ENCODE measurements at regions not wholly inside any gene's neighbourhood (a gene's known extent, or its start where the extent isn't known, plus 50 kb on each side); places are given as distances from the start of the nearest gene placed in this dataset.

DNA sequence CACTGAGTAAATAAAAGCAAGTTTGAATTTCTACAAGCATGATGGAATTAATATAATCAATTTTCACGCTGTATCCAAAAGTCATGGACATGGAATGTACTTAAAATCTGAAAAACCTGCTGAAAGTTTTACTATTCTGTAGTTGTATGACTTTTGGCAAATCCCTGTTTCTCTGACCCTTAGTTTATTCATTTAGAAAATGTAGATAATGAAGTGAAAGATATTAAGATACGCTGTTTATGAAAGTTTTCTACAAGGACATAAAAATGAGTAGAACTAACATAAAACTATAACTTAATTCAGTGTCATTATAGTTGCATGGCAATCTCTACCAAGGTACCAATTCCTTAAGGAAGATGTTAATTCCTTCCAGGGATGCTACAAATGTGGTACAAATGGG, 363.2 kb upstream of the MPDZ start:
- TF ChIP-seq YY1 (IDR thresholded peaks at IDR 0.05) (no peak), HNF4G (IDR thresholded peaks at IDR 0.05) (no peak), HNF4A (conservative IDR thresholded peaks at IDR 0.05) (no peak)
- TF ChIP-seq, protein P1, sequence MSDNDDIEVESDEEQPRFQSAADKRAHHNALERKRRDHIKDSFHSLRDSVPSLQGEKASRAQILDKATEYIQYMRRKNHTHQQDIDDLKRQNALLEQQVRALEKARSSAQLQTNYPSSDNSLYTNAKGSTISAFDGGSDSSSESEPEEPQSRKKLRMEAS (IDR thresholded peaks at IDR 0.05), result no peak
- no peak overlapping the region for H3K4me3 ChIP-seq (ENCODE audit: low read depth in 1 of 3, low read length in 3 of 3)
- H3K36me3 ChIP-seq (ENCODE audit: control insufficient read depth in 4 of 4, insufficient read depth in 3 of 4, low read depth in 1 of 4, low read length in 3 of 4), result no peaks in the 10 kb centered on the region
- 89% methylated on average over 2 of the region's 2 CpGs for WGBS
- DNase-seq (ENCODE audit: low spot score), result no peak
- H3K9me3 ChIP-seq (ENCODE audit: control insufficient read depth in 4 of 4, low read length in 3 of 4), result peaks cover 0 to 3% (median 0%) of the 10 kb centered on the region in 4 donors
- H3K9ac ChIP-seq (ENCODE audit: low read depth in 1 of 2, low read length in 2 of 2), result no peak overlapping the region
- no peaks in the 10 kb centered on the region for H3K4me1 ChIP-seq (ENCODE audit: control insufficient read depth in 4 of 4, insufficient read depth in 4 of 4, low read length in 3 of 4)
- no peaks in the 10 kb centered on the region for H3K27me3 ChIP-seq (ENCODE audit: control insufficient read depth in 4 of 4, insufficient read depth in 4 of 4, low read length in 3 of 4)
- H3K27ac ChIP-seq (ENCODE audit: low read depth in 1 of 2, low read length in 2 of 2), result no peak overlapping the region

GRCh38 chr9:13629067-13629466, 349.6 kb upstream of the MPDZ start:
- Histone ChIP-seq H3K27me3 (ENCODE audit: control insufficient read depth in 4 of 4, insufficient read depth in 4 of 4, low read length in 3 of 4) (no peaks in the 10 kb centered on the region), H3K4me1 (ENCODE audit: control insufficient read depth in 4 of 4, insufficient read depth in 4 of 4, low read length in 3 of 4) (no peaks in the 10 kb centered on the region), H3K9me3 (ENCODE audit: control insufficient read depth in 4 of 4, low read length in 3 of 4) (peaks cover 0 to 3% (median under 1%) of the 10 kb centered on the region in 4 donors), H3K9ac (ENCODE audit: low read depth in 1 of 2, low read length in 2 of 2) (no peak overlapping the region), H3K36me3 (ENCODE audit: control insufficient read depth in 4 of 4, insufficient read depth in 3 of 4, low read depth in 1 of 4, low read length in 3 of 4) (no peaks in the 10 kb centered on the region), H3K4me3 (ENCODE audit: low read depth in 1 of 3, low read length in 3 of 3) (no peak overlapping the region), H3K27ac (ENCODE audit: low read depth in 1 of 2, low read length in 2 of 2) (no peak overlapping the region)
- no peak for TF ChIP-seq RXRA (IDR thresholded peaks at IDR 0.05)
- TF ChIP-seq, protein P2, sequence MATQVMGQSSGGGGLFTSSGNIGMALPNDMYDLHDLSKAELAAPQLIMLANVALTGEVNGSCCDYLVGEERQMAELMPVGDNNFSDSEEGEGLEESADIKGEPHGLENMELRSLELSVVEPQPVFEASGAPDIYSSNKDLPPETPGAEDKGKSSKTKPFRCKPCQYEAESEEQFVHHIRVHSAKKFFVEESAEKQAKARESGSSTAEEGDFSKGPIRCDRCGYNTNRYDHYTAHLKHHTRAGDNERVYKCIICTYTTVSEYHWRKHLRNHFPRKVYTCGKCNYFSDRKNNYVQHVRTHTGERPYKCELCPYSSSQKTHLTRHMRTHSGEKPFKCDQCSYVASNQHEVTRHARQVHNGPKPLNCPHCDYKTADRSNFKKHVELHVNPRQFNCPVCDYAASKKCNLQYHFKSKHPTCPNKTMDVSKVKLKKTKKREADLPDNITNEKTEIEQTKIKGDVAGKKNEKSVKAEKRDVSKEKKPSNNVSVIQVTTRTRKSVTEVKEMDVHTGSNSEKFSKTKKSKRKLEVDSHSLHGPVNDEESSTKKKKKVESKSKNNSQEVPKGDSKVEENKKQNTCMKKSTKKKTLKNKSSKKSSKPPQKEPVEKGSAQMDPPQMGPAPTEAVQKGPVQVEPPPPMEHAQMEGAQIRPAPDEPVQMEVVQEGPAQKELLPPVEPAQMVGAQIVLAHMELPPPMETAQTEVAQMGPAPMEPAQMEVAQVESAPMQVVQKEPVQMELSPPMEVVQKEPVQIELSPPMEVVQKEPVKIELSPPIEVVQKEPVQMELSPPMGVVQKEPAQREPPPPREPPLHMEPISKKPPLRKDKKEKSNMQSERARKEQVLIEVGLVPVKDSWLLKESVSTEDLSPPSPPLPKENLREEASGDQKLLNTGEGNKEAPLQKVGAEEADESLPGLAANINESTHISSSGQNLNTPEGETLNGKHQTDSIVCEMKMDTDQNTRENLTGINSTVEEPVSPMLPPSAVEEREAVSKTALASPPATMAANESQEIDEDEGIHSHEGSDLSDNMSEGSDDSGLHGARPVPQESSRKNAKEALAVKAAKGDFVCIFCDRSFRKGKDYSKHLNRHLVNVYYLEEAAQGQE (IDR thresholded peaks at IDR 0.05), result no peak
- no peak for TF ChIP-seq HNF4A (conservative IDR thresholded peaks at IDR 0.05)
- no peak for TF ChIP-seq CTCF (IDR thresholded peaks at IDR 0.05; ENCODE audit: low read depth, low read length, missing input control)
- TF ChIP-seq TAF1 (conservative IDR thresholded peaks at IDR 0.05), result no peak
- no peak for TF ChIP-seq EGR1 (IDR thresholded peaks at IDR 0.05; ENCODE audit: low read depth in 2 of 2)
- no peak for TF ChIP-seq FOXA2 (IDR thresholded peaks at IDR 0.05)
- WGBS, result 89% methylated on average over 4 of the region's 4 CpGs
- no peak for DNase-seq (ENCODE audit: low spot score)

- Histone ChIP-seq H3K27me3 (ENCODE audit: control insufficient read depth in 4 of 4, insufficient read depth in 4 of 4, low read length in 3 of 4) (no peaks in the 10 kb centered on the region), H3K27ac (ENCODE audit: low read depth in 1 of 2, low read length in 2 of 2) (no peak overlapping the region), H3K4me1 (ENCODE audit: control insufficient read depth in 4 of 4, insufficient read depth in 4 of 4, low read length in 3 of 4) (no peaks in the 10 kb centered on the region), H3K4me3 (ENCODE audit: low read depth in 1 of 3, low read length in 3 of 3) (no peak overlapping the region), H3K9ac (ENCODE audit: low read depth in 1 of 2, low read length in 2 of 2) (no peak overlapping the region), H3K9me3 (ENCODE audit: control insufficient read depth in 4 of 4, low read length in 3 of 4) (peaks cover 0 to 3% (median under 1%) of the 10 kb centered on the region in 4 donors), H3K36me3 (ENCODE audit: control insufficient read depth in 4 of 4, insufficient read depth in 3 of 4, low read depth in 1 of 4, low read length in 3 of 4) (no peaks in the 10 kb centered on the region)
- DNase-seq (ENCODE audit: low spot score), result no peak
- 59% methylated on average over 1 of the region's 1 CpG for WGBS
- no peak for TF ChIP-seq HNF4G (IDR thresholded peaks at IDR 0.05)
Observed at GRCh38 chr9:13628526-13628925, 349.0 kb upstream of the MPDZ start.
